ENCODE measurements at regions not wholly inside any gene's neighbourhood (a gene's known extent, or its start where the extent isn't known, plus 50 kb on each side); places are given as distances from the start of the nearest gene placed in this dataset.

DNA sequence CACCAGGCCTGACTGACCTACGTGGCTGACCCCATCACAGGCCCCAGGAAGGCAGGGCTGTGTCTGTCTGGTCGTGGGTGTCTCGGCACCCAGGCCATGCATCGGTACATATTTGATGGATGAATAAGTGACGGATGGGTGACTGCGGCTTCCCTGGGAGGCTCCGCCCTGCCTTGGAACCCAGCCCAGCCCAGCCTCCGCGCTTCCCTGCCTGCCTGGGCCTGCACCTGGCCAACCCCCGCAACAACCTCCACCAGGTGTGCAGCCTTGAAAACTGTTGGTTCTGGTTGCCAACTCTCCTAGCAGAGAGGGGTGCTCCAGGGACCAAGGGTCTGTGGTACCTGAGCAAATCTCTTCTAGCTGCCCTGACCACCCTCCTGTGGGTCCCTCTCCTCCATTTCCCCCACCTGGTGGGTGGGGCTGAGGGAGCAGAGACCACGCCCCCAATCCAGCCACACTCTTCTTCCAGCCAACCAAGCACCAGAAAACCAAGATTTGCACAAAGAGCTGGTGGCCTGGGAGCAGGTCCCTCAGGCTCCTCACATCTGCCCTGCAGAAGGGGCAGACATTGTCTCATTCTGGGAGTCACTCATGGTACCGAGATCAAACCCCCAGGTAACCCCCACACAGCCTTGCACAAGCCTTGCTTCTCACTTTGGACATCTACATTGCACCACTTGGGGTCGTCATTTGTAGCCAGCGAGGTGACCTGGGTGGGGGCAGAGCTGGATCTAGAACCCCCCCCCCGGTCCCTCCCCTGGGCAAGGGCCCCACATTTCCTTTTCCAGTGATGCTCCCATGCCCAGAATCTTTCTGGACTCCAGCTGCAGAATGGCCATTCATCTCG is 100.6 kb upstream of the IER5L start:
- POLR2A ChIA-PET = no interaction called here
- intact Hi-C loops (cut with DNase I, micrococcal nuclease) = no loop called here

GRCh38 chr9:129276486-129277230 is 98.6 kb upstream of the IER5L start:
- intact Hi-C loops (cut with DNase I, micrococcal nuclease) = no loop called here
- Histone ChIP-seq H3K4me1 (ENCODE audit: insufficient read depth, low read length) (peaks cover 2% of the 10 kb centered on the region), H3K4me3 (ENCODE audit: low read length) (no peak overlapping the region), H3K27ac (ENCODE audit: low read depth in 1 of 2, low read length in 2 of 2) (no peak overlapping the region), H3K36me3 (ENCODE audit: insufficient read depth, low read length) (no peaks in the 10 kb centered on the region), H3K27me3 (ENCODE audit: control insufficient read depth in 1 of 2, insufficient read depth in 2 of 2, low read length in 2 of 2) (no peaks in the 10 kb centered on the region), H3K9me3 (ENCODE audit: control insufficient read depth in 1 of 2, insufficient read depth in 1 of 2, low read length in 2 of 2) (no peaks in the 10 kb centered on the region)
- peak in 2 of 14 experiments; percentile 7 to 21 for DNase-seq
- no peak overlapping the region for H3K27ac Mint-ChIP-seq
- H3K4me1 Mint-ChIP-seq (ENCODE audit: low read depth) = peaks cover 9% of the 10 kb centered on the region
- TF ChIP-seq, protein P1, sequence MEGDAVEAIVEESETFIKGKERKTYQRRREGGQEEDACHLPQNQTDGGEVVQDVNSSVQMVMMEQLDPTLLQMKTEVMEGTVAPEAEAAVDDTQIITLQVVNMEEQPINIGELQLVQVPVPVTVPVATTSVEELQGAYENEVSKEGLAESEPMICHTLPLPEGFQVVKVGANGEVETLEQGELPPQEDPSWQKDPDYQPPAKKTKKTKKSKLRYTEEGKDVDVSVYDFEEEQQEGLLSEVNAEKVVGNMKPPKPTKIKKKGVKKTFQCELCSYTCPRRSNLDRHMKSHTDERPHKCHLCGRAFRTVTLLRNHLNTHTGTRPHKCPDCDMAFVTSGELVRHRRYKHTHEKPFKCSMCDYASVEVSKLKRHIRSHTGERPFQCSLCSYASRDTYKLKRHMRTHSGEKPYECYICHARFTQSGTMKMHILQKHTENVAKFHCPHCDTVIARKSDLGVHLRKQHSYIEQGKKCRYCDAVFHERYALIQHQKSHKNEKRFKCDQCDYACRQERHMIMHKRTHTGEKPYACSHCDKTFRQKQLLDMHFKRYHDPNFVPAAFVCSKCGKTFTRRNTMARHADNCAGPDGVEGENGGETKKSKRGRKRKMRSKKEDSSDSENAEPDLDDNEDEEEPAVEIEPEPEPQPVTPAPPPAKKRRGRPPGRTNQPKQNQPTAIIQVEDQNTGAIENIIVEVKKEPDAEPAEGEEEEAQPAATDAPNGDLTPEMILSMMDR (IDR thresholded peaks at IDR 0.05) = no peak
- H3K9me3 Mint-ChIP-seq = no peaks in the 10 kb centered on the region
- H3K4me3 Mint-ChIP-seq = no peak overlapping the region
- no peaks in the 10 kb centered on the region for H3K36me3 Mint-ChIP-seq (ENCODE audit: low read depth)
- no peaks in the 10 kb centered on the region for H3K27me3 Mint-ChIP-seq
- ChIA-PET POLR2A (interaction anchor here (1.1 kb wide), 1 partner anchor 40 kb away, joined by 4 read pairs; no protein-coding TSS in a partner anchor), CTCF (no interaction called here)
- no peak for ATAC-seq (ENCODE audit: poor library complexity)

More for the DNA sequence above, 100.6 kb upstream of the IER5L start:
- no peak for ATAC-seq (ENCODE audit: poor library complexity)
- H3K27me3 Mint-ChIP-seq = no peaks in the 10 kb centered on the region
- peak in 2 of 14 experiments; percentile 6 to 20 for DNase-seq
- Histone ChIP-seq H3K4me1 (ENCODE audit: insufficient read depth, low read length) (no peaks in the 10 kb centered on the region), H3K4me3 (ENCODE audit: low read length) (no peak overlapping the region), H3K9me3 (ENCODE audit: control insufficient read depth in 1 of 2, insufficient read depth in 1 of 2, low read length in 2 of 2) (no peaks in the 10 kb centered on the region), H3K27ac (ENCODE audit: low read depth in 1 of 2, low read length in 2 of 2) (no peak overlapping the region), H3K27me3 (ENCODE audit: control insufficient read depth in 1 of 2, insufficient read depth in 2 of 2, low read length in 2 of 2) (no peaks in the 10 kb centered on the region), H3K36me3 (ENCODE audit: insufficient read depth, low read length) (no peaks in the 10 kb centered on the region)
- H3K4me3 Mint-ChIP-seq = no peak overlapping the region
- TF ChIP-seq, protein P1 (IDR thresholded peaks at IDR 0.05) = no peak
- H3K36me3 Mint-ChIP-seq (ENCODE audit: low read depth) = no peaks in the 10 kb centered on the region
- CTCF ChIA-PET = no interaction called here
- no peaks in the 10 kb centered on the region for H3K9me3 Mint-ChIP-seq
- no peaks in the 10 kb centered on the region for H3K4me1 Mint-ChIP-seq (ENCODE audit: low read depth)
- no peak overlapping the region for H3K27ac Mint-ChIP-seq

DNA sequence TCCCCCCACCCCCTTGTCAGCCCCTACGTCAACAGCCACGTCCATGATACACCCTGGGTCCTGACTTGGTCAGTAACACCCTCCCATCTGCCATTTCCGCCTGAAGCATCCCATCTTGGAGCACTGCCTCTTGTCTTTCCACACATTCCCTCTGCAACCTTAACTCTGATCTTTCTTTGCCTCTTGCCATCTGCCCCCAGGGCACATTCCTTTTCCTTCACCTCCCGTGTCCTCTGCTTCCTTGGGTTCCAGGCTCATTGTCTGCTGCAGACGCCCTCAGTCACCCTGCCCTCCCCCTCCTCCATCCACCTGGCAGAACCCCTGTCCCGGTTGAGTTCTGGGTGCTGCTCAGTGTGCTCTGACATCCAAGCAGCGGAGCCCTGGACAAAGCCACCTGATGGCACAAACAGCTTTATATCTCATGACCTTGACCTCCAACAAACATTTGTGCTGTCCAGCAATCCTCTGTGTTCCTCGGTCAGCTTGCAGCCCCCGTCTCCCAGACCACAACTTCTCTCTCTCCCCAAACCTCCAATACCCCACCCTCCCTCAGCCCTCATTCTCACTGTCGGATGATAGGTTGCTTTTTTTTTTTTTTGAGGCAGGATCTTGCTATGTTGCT is 97.7 kb upstream of the IER5L start:
- peaks cover 18% of the 10 kb centered on the region for H3K4me1 Mint-ChIP-seq (ENCODE audit: low read depth)
- ATAC-seq (ENCODE audit: poor library complexity) (no peak), DNase-seq (peak in 2 of 14 experiments; percentile 4 to 12)
- no peaks in the 10 kb centered on the region for H3K36me3 ChIP-seq (ENCODE audit: insufficient read depth, low read length)
- no peak overlapping the region for H3K27ac ChIP-seq (ENCODE audit: low read depth in 1 of 2, low read length in 2 of 2)
- no peaks in the 10 kb centered on the region for H3K27me3 ChIP-seq (ENCODE audit: control insufficient read depth in 1 of 2, insufficient read depth in 2 of 2, low read length in 2 of 2)
- H3K36me3 Mint-ChIP-seq (ENCODE audit: low read depth) = no peaks in the 10 kb centered on the region
- ChIA-PET CTCF (no interaction called here), POLR2A (no interaction called here)
- no peaks in the 10 kb centered on the region for H3K9me3 ChIP-seq (ENCODE audit: control insufficient read depth in 1 of 2, insufficient read depth in 1 of 2, low read length in 2 of 2)
- no peaks in the 10 kb centered on the region for H3K9me3 Mint-ChIP-seq
- no peak overlapping the region for H3K4me3 ChIP-seq (ENCODE audit: low read length)
- H3K4me3 Mint-ChIP-seq = no peak overlapping the region
- no peak overlapping the region for H3K27ac Mint-ChIP-seq
- intact Hi-C loops (cut with DNase I, micrococcal nuclease) = no loop called here
- peaks cover 12% of the 10 kb centered on the region for H3K4me1 ChIP-seq (ENCODE audit: insufficient read depth, low read length)
- TF ChIP-seq, protein P1 (IDR thresholded peaks at IDR 0.05) = no peak
- no peaks in the 10 kb centered on the region for H3K27me3 Mint-ChIP-seq

Data from CD4-positive, alpha-beta T cell (primary cell).